HG03439 (cell line): ENCODE measurements at regions not wholly inside any gene's neighbourhood (a gene's known extent, or its start where the extent isn't known, plus 50 kb on each side); places are given as distances from the start of the nearest gene placed in this dataset.
A peak's percentile ranks its signal among the peaks of the same experiment; 100 is the strongest.

Experiments used
- ATAC-seq: cut with Tn5 transposase; IDR thresholded peaks from one replicate; pipeline ENCODE4 v1.9.1; 2021; ENCODE audit warnings: mild to moderate bottlenecking, moderate library complexity; ENCODE audit not compliant: unreplicated experiment

DNA sequence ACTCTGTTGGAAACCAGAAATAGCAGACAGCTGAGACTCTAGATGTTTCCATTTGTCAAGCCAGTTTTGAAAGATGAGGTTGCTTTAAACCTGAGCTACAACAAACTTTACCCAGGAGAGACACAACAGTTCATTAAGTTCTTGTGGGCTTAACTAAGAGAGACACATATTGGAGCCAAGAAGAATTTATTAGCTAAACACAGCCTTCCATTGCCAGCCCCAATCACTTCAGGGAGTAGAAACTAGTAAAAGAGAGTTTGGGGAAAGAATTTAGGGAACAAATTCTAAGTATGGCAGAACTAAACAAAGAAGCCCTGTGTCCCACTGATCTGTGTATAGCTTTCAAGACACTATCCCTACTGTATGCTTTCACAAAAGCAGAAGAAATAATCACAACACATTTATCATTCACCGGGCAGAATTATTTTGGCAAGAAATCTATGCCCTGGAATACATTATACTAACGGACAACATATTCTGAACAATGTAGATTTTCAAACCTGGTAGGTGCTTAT, 87.3 kb upstream of the KAZN start:
- no peak for ATAC-seq

DNA sequence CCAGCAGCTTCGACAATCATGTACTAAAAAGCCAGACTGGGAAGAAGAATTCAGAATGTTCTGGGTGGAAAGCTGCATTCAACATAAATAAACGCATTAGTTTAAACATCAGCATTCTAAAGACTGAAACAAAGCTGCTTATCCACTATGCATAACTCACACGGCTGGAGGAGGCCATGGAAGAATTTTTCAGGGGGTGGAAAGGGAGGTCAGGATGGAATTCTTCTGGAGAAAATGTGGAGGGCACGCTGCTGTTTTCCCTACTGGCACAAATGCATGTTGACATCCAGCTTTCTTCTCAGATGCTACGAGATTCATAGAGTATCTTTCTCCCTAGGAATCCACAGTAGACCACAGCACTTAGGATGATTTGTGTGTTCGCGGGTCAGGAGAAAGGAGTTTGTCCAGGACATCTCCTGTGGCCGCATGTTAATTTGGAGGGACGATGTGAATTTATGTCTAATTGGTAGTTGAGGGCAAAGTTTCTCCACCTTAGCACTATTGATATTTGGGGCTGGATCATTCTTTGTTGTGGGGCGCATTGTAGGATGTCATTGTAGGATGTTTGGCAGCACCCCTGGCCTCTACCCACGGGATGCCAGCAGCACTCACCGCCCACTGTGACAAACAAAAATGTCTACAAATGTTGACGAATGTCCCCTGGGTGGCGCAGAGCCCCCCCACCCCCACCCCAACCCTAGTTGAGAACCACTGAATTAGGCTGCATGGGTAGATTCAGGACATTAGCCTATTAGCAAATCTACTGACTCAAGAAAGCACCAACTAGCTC, 86.5 kb upstream of the KAZN start:
- no peak for ATAC-seq

DNA sequence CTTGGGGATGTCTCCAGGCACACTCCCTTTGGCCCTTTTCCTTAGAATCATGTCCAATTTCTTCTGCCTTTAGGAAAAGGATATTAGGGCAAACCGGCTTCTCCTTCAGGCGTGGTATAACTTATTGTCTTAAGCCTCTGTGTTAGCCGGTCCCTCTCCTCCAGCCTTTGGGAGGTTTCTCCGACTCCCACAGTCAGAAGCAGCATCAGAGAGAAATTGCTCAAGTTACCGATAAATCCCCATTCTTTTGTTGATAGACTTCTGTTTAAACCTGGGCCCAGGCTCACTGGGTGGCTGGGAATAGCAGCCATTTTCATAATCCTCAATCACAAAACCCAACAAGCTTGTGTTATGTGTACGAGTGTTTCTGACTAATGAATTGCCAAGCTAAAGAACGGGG, 85.4 kb upstream of the KAZN start:
- no peak for ATAC-seq

DNA sequence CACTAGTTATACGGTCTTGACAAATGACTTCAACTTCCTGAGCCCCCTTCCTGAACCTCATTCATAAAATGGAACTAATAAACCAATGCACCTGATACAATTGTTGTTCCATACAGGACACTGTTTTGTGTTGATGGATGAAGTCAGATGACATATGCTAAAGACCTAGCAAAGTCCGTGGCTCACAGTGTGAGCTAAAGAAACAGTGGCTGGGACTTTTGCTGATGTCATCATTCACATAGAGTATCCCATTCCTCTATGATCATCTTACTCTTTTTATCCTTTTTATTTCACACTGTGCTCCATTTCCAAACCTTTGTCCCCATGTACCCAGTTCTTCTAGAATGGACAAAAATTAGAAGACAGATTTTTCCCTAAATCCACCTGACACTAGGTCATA, 83.7 kb upstream of the KAZN start:
- no peak for ATAC-seq

DNA sequence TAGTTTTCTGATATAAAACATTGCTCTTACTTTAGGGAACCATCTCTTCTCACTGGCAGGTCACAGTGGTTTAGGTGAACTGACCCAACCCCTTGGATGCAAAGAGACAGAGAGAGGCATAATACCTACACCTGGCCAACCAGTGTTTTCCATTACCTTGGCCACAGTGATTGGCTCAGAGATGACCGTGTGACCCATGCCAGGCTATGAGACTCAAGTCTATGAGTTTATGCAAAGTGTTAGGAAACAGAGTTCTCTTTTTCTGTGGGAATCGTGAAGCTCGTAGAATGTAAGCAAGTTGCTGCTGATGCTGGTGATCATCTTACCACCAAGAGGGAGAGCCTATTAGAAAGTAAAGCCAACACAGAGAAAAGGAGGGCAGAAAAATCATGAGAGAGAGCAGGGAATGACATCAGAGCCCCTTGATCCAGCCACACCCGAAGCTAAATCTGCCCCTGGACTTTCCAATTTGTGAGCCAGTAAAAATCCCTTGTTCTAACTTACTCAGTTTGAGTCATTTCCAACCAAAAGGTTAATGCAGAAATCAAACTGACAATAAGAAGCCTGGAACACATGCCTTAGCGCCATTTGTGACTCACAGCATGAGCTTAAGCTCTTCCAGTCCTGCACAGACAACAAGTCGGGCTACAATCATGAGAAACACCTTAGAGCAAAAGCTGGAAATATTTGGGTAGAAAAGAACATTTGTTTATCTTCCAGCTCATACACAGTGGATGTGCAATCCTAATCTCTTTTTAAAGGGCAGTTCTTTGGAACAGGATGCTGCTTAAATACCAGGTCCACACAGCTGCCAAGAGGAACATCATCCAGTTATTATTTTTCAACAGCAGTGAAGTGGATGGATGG, 81.3 kb upstream of the KAZN start:
- ATAC-seq, result no peak

DNA sequence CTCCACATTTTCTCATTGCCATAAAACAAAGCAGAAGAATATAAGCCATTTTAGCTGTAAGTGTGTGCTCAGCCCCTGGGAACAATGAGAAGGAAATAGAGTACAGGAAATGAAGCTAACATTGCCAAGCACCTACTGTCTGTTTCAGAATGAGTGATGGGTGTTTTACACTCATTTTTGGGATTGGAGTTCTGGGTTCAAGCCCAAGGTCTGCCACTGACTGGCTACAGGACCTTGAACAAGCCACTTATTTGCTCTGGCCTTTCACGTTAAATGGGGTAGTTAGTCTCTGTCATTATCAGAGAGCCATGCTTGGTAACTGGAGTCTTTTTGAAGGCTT, 80.7 kb upstream of the KAZN start:
- ATAC-seq, result no peak

DNA sequence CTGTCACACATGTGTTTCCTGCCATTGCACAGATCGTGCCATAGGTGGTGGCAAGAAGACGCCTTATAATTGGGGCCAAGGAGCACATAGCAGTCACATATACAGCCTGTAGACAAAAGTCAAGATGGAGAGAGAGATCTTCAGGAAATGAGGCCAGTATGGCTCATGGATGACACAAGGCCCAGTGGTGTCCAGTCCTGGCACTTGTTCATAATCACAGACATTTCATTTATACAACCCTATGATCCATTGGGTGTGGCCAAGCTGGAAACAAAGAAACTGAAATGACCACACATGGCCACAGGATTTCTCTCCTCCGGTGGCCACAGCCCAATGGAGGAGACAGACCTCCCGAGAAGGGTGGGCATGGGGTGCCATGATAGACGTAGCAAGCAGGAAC, 78.5 kb upstream of the KAZN start:
- no peak for ATAC-seq

DNA sequence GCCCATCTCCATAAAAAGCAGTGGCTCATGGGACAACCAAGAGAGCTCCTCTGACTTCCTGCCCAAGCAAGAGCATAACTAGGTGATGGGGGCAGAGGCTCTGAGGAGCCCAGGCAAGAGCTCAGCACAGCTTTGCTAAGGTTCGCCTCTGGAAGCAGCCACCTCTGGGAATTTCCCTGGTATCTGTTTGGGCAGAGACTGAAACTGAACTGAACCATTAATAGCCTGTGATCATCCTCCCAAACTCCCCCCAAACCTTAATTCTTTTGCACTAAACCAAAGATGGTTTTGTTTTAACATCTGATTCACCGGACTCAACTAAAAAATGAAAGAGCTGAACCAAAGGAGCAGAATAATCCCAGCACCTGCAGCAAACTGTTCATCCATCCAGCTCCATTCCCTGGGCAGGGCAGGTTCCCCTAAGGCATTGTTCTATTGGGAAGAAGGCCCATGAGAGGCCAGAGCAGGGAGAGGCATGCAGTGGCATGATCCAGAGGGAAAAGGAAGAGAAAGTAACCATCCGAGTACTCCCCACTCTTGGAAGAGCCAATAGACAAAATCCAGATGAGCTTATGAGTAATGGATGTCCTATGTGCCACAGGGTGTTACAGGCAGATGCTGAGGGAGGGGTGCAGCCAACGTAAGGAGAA, 77.8 kb upstream of the KAZN start:
- peak; percentile 42 for ATAC-seq

DNA sequence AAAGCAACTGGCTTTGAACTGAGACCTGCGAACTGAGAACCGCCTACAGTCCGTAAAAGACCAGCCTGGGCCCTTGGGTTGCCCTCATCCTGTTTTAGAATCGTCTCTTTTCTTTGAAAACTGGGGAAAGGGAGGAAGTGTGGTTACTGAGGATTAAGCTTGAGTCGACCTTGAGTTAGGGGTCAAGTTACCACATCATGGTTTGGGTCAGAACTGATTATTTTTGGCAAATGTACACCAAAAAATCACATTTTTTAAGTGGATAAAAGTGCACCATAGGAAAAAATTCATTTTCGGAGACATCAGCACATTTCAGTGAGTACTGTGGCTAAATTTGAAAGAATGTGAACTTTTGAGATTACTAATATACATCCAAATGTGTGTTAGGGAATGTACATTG, 76.9 kb upstream of the KAZN start:
- ATAC-seq, result no peak

DNA sequence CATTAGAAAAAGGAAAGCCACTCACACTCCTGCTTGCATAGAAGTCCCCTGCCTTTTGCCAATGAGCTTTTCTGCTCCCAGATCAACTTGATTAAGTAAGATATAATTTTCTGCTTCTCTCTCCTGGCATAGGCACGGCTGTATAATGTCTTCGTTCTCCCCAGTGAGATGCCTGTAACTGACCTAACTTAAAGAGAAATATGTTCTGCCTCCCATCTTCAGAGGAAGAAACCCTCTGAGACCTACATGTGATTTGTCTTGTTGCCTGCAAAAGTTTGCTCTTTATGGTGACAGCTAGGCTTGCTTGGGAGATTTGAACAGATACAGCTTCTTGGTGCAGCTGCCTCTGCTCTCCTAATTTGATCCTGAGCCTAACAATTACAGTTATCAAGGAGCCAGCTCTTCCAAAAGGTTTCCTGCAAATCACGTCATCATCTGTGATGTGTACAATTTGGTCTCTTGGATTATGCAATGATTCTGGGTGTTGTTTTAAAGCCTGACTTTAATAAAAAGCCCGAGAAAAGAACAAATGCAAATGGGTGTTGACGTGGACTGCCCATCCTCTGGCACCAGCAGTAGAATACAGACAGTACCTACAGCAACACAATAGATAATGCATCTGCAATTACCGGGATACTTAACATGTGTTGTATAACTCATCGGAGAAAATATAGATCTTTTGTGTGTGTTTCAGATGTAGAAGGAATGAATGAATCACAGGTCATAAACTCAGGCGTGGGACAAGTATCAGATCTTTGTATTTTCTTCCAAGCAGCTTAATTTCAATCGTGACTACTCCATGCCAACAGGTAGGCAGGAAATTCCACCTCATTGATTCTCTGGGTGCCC, 76.2 kb upstream of the KAZN start:
- ATAC-seq, result no peak

DNA sequence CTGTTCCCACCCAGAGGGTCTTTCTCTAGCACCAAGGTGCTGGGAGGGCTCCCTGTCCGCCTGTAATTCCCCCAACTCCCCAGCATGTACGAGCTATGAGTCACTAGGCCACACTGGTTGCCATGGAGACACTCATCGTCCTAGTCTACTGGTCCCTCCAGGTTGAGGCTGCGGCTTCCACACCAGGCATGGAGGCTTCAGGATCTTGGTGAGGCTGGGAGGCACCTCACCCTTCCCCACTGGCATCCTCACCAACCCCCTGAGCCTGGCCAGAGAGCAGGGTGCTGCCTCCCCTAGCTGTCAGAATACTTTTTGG, 75.6 kb upstream of the KAZN start:
- no peak for ATAC-seq

DNA sequence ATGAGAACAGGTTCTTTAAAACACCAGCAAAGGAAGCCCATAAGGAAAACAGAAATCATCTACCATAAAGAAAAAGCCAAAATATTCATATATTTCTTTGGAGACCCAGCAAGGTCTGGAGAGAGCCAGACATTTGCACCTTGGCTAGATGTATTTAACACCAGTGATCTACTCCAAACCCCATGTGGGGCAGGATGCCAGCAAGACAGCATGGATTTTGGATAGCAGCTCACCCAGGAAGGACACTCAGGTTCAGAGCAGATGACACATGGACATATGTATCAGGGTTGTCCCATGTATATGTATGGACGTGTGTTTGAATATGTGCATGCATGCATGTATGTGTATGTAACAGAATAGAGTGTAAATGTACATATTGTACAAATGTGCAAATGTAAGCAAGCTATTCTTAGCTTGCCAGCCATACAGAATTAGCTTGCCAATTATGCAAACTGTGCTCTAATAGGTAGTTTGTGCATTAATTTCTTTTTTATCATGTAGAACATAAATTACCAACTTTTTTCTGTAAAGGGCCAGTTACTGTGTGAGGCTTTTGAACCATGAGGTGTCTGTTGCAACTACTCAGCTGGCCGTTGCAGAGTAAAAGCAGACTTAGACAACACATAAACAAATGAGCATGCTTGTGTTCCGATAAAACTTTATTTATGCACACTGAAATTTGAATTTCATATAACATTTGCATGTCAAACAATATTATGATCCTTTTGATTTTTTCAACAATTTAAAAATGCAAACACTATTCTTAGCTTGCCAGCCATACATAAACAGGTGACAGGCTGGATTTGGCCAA, 73.5 kb upstream of the KAZN start:
- ATAC-seq, result no peak

DNA sequence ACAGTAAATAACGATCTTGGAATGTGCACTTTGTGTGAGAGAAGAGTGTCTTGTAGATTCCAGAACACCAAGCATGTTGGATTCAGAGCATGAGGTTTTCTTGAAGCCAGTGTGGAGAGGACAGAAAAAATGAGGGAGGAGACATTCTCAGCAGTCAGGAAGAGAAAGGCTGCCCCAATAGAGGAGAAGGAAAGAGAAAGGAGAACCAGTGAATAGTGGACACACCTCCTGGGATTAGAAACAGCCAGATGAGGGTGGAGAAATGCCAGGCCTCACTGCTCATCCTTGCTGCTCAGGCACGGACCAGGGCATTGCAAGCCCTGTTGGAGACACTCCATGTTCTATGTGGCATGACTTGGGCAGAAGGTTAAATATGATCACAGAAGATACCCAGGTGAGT, 69.0 kb upstream of the KAZN start:
- ATAC-seq, result no peak

DNA sequence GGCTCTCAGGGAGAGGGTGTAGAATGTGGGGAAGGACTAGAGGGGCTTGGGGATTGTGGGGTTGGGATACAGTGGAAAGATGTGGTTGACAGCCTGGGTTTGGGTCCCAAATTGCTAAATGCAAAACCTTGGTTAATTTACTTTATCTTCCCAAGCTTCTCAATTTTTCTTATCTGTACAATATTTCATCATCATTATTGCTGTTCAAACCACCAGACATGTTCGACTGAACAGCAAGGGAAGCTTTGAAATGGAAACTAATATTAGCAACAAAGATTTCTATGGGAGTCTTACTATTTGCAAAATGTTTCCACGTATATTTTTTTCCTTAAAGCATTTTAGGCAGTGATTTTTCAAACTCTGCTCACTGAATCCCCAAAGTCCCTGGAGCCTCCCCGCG, 67.0 kb upstream of the KAZN start:
- no peak for ATAC-seq

DNA sequence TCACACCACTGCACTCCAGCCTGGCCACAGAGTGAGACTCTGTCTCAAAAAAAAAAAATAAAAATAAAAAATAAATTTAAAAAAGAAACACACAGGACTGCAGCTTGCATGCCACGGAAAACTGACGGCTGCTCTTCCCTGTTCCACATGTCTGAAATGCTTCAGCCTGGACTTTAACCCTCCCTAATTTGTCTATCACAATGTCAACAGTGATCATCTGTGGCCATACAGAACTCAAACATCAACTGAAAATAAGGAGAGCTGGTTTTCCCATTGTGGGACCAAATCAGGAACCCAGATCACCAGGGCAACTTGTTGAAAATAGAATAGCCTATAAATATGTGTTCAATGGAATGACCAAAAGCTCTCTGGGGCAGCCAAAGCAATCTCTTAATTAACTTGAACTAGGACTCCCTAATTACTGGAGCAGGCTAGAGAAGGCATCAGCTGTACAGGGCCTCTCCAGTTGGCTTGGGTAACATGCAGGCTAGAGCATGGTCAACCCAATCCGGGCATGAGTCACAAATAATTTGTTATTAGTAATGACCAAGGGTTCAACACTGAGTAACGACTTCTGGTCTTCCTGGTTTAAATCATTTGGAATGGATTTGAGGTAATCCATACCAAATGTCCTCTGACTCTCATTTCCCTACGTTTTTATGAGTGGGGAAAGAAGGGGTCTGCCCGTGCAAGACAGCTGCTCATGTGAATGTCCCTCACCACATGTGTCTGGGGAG, 62.7 kb upstream of the KAZN start:
- ATAC-seq, result no peak

DNA sequence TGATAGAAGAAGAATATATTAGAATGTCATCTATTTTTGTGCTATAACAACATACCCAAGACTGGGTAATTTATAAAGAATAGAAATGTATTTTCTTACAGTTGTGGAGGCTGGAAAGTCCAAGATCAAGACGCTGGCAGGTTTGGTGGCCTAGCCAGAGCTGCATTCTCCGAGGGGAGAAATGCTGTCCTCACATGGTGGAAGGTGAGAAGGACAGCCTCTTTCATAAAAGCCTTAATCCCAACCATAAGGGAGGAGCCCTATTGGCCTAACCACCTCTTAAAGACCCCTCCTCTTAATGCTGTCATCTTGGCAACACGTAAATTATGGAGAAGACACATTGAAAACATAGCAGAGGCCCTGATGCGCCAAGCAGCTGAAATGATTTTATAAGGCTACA, 60.1 kb upstream of the KAZN start:
- no peak for ATAC-seq

DNA sequence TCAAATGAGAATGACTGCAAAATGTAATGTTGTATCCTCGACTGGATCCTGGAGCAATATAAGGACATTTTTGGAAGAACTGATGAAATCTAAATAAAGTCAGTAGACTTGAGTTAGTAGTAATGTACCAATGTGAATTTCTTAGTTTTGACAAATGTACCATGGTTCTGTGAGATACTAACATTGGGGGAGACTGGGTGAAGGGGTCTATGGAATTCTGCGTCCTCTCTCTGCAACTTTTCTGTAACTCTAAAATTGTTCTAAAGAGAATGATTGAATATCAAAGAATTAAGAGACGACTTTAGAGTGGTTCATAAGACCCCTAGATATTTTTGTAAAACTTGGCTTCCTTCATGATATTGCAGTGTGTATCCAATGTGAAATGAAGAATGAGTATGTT, 59.2 kb upstream of the KAZN start:
- ATAC-seq, result no peak

DNA sequence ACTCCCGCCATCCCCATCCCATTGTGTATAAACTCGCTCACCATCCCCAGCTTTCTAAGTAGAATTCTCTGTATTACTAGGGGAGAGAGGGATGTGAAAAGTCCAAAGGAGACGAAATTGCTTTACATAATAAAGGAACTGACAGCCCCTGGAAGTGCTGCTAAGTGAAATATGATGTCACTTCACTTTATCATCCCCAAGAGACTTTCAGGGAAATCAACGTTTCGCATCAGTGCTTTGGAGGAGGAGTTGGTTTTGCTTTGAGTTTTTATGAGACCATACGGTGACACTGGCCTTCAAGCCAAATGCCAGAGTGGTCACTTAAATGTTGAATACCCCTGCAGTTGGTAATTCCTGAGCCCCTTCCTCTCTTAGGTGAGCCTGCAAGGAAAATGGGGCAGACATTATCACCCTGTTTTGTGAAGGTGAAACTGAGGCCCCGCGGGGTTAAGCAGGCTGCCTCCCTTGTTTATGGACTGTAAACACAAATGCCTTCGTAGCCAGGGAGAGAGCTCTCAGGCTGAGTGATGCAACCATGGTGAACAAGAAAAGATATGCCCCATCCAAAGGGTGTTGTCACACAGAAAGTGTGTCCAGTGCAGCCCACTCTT, 58.4 kb upstream of the KAZN start:
- ATAC-seq, result no peak

DNA sequence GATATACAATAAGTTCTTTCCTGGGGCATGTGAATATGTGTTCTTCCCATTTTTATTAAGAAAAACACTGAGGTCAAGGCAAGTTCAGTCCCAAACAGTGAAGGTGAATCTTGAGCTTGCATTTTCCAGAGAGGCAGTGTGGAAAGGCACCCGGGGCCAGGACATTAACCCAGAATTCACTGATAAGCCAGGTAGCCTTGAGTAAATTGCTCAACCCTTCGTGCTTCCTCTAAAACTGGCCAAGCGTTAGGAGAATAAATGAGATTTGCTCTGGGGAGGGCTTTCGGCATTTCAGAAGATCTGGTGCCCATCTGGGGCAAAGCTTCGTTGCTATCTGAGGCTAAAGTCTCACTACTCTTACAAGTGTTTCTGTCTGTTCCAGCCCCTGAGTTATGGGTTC, 57.1 kb upstream of the KAZN start:
- no peak for ATAC-seq
